Mesendoderm (in vitro differentiated cells): ENCODE measurements at regions not wholly inside any gene's neighbourhood (a gene's known extent, or its start where the extent isn't known, plus 50 kb on each side); places are given as distances from the start of the nearest gene placed in this dataset.

Experiments used
- DNase-seq: peaks from one replicate; pipeline ENCODE4 v3.0.0; 2013
- H2AK5ac ChIP-seq: 2 replicates; pipeline ENCODE4 v1.6.1; 2013; ENCODE audit warnings: low read length, inconsistent platforms
- H2BK120ac ChIP-seq: 2 replicates; pipeline ENCODE4 v1.6.1; 2013; ENCODE audit warnings: low read depth, mild to moderate bottlenecking, low read length, moderate library complexity, mixed read lengths
- H2BK15ac ChIP-seq: replicated peaks from 2 replicates; pipeline ENCODE4 v1.6.1; 2013; ENCODE audit warnings: low read depth, mild to moderate bottlenecking, moderate library complexity
- H2BK5ac ChIP-seq: 2 replicates; pipeline ENCODE4 v1.6.1; 2013; ENCODE audit warnings: low read length, inconsistent platforms
- H3K18ac ChIP-seq: 2 replicates; pipeline ENCODE4 v1.6.1; 2013; ENCODE audit warnings: mild to moderate bottlenecking, low read length, mixed read lengths
- H3K23ac ChIP-seq: one replicate; pipeline ENCODE4 v1.6.1; 2013; ENCODE audit warnings: low read length
- H3K27ac ChIP-seq: 2 replicates; pipeline ENCODE4 v1.5.1; 2013; ENCODE audit warnings: low read depth, mild to moderate bottlenecking, inconsistent platforms, low read length, moderate library complexity
- H3K27me3 ChIP-seq: 2 replicates; pipeline ENCODE4 v1.6.1; 2013; ENCODE audit warnings: low read length, control low read depth, mild to moderate bottlenecking, inconsistent platforms; ENCODE audit not compliant: insufficient read depth, poor library complexity
- H3K36me3 ChIP-seq: 2 replicates; pipeline ENCODE4 v1.6.1; 2013; ENCODE audit warnings: low read length, inconsistent platforms; ENCODE audit not compliant: control insufficient read depth, insufficient read depth
- H3K4ac ChIP-seq: one replicate; pipeline ENCODE4 v1.6.1; 2013; ENCODE audit warnings: low read depth, mild to moderate bottlenecking, low read length, moderate library complexity
- H3K4me1 ChIP-seq: 2 replicates; pipeline ENCODE4 v1.6.1; 2013; ENCODE audit warnings: low read depth, low read length, inconsistent platforms; ENCODE audit not compliant: control insufficient read depth
- H3K4me2 ChIP-seq: 2 replicates; pipeline ENCODE4 v1.6.1; 2013; ENCODE audit warnings: low read length
- H3K4me3 ChIP-seq: 2 replicates; pipeline ENCODE4 v1.5.1; 2013; ENCODE audit warnings: mild to moderate bottlenecking, low read length
- H3K56ac ChIP-seq: one replicate; pipeline ENCODE4 v1.6.1; 2013; ENCODE audit warnings: low read length
- H3K79me1 ChIP-seq: 2 replicates; pipeline ENCODE4 v1.6.1; 2013; ENCODE audit warnings: low read length, inconsistent platforms
- H3K79me2 ChIP-seq: 2 replicates; pipeline ENCODE4 v1.6.1; 2013; ENCODE audit warnings: mild to moderate bottlenecking, low read length; ENCODE audit not compliant: control insufficient read depth, insufficient read depth
- H3K9ac ChIP-seq: 2 replicates; pipeline ENCODE4 v1.6.1; 2013; ENCODE audit warnings: low read length, inconsistent platforms
- H4K5ac ChIP-seq: one replicate; pipeline ENCODE4 v1.6.1; 2013; ENCODE audit warnings: low read length
- H4K8ac ChIP-seq: one replicate; pipeline ENCODE4 v1.6.1; 2013; ENCODE audit warnings: low read depth, mild to moderate bottlenecking, control low read depth, low read length, moderate library complexity
- WGBS: extraction: QIAGEN DNeasy Blood & Tissue Kit; methylation state at CpG from one replicate; pipeline ENCODE4 v1.1.7; 2013; ENCODE audit warnings: low lambda C conversion rate, missing lambda C conversion rate; ENCODE audit not compliant: insufficient coverage; ENCODE audit errors: extremely low coverage; 5-methylcytosine and 5-hydroxymethylcytosine counted together

- Histone ChIP-seq H3K4ac (no peak overlapping the region), H3K27ac (no peak overlapping the region), H2BK120ac (no peak overlapping the region), H3K27me3 (no peaks in the 10 kb centered on the region), H2BK5ac (no peak overlapping the region), H4K8ac (no peak overlapping the region), H3K4me2 (no peak overlapping the region), H3K36me3 (no peaks in the 10 kb centered on the region), H2BK15ac (no peak overlapping the region), H3K9ac (no peak overlapping the region), H3K4me1 (no peaks in the 10 kb centered on the region), H4K5ac (no peak overlapping the region), H3K56ac (no peak overlapping the region), H3K79me2 (no peaks in the 10 kb centered on the region), H3K23ac (no peak overlapping the region), H3K4me3 (no peak overlapping the region), H3K79me1 (no peaks in the 10 kb centered on the region), H2AK5ac (no peak overlapping the region), H3K18ac (no peak overlapping the region)
- DNase-seq, result no peak
- WGBS, result no CpG with 5 or more reads among the region's 7 CpGs
Measured at GRCh38 chr1:234938924-234939323, 189.7 kb downstream of the TOMM20 start.

- Histone ChIP-seq H3K36me3 (no peaks in the 10 kb centered on the region), H2AK5ac (no peak overlapping the region), H3K27me3 (no peaks in the 10 kb centered on the region), H3K27ac (no peak overlapping the region), H4K5ac (no peak overlapping the region), H2BK5ac (no peak overlapping the region), H3K18ac (no peak overlapping the region), H3K56ac (no peak overlapping the region), H3K4me3 (no peak overlapping the region), H3K4me2 (no peak overlapping the region), H2BK120ac (no peak overlapping the region), H3K4ac (no peak overlapping the region), H3K9ac (no peak overlapping the region), H4K8ac (no peak overlapping the region), H3K79me2 (no peaks in the 10 kb centered on the region), H3K23ac (no peak overlapping the region), H3K4me1 (no peaks in the 10 kb centered on the region), H2BK15ac (no peak overlapping the region), H3K79me1 (no peaks in the 10 kb centered on the region)
- no peak for DNase-seq
- no CpG with 5 or more reads among the region's 1 CpG for WGBS
Measured at GRCh38 chr1:234938135-234938534, 190.5 kb downstream of the TOMM20 start.

- no peak overlapping the region for H2BK15ac ChIP-seq
- H3K4ac ChIP-seq, result no peak overlapping the region
- H4K5ac ChIP-seq, result no peak overlapping the region
- H2AK5ac ChIP-seq, result no peak overlapping the region
- H2BK5ac ChIP-seq, result no peak overlapping the region
- H3K9ac ChIP-seq, result no peak overlapping the region
- WGBS, result no CpG with 5 or more reads among the region's 7 CpGs
- no peaks in the 10 kb centered on the region for H3K79me1 ChIP-seq
- H3K4me1 ChIP-seq, result no peaks in the 10 kb centered on the region
- no peaks in the 10 kb centered on the region for H3K79me2 ChIP-seq
- H3K56ac ChIP-seq, result no peak overlapping the region
- no peak overlapping the region for H3K23ac ChIP-seq
- no peak overlapping the region for H3K18ac ChIP-seq
- H3K27ac ChIP-seq, result no peak overlapping the region
- H3K4me2 ChIP-seq, result no peak overlapping the region
- no peaks in the 10 kb centered on the region for H3K27me3 ChIP-seq
- no peak for DNase-seq
- H2BK120ac ChIP-seq, result no peak overlapping the region
- no peak overlapping the region for H3K4me3 ChIP-seq
- H4K8ac ChIP-seq, result no peak overlapping the region
- no peaks in the 10 kb centered on the region for H3K36me3 ChIP-seq
Measured at GRCh38 chr1:234936612-234937389, 191.8 kb downstream of the TOMM20 start.

- Histone ChIP-seq H3K36me3 (no peaks in the 10 kb centered on the region), H3K4me1 (no peaks in the 10 kb centered on the region), H2BK5ac (no peak overlapping the region), H3K4ac (no peak overlapping the region), H2BK15ac (no peak overlapping the region), H3K4me3 (no peak overlapping the region), H3K27ac (no peak overlapping the region), H3K56ac (no peak overlapping the region), H2BK120ac (no peak overlapping the region), H3K23ac (no peak overlapping the region), H4K5ac (no peak overlapping the region), H4K8ac (no peak overlapping the region), H2AK5ac (no peak overlapping the region), H3K79me2 (no peaks in the 10 kb centered on the region), H3K9ac (no peak overlapping the region), H3K4me2 (no peak overlapping the region), H3K18ac (no peak overlapping the region), H3K79me1 (no peaks in the 10 kb centered on the region), H3K27me3 (no peaks in the 10 kb centered on the region)
- no CpG with 5 or more reads among the region's 7 CpGs for WGBS
- no peak for DNase-seq
Measured at GRCh38 chr1:234934611-234935033, 194.0 kb downstream of the TOMM20 start.

GRCh38 chr1:234933475-234933874 lies 195.2 kb downstream of the TOMM20 start:
- H3K23ac ChIP-seq, result no peak overlapping the region
- no peak overlapping the region for H3K27ac ChIP-seq
- no peak overlapping the region for H3K4me3 ChIP-seq
- no CpG with 5 or more reads among the region's 2 CpGs for WGBS
- no peaks in the 10 kb centered on the region for H3K79me1 ChIP-seq
- H4K8ac ChIP-seq, result no peak overlapping the region
- no peak overlapping the region for H2AK5ac ChIP-seq
- H2BK120ac ChIP-seq, result no peak overlapping the region
- H3K79me2 ChIP-seq, result no peaks in the 10 kb centered on the region
- DNase-seq, result no peak
- H3K18ac ChIP-seq, result no peak overlapping the region
- H3K9ac ChIP-seq, result no peak overlapping the region
- H3K27me3 ChIP-seq, result no peaks in the 10 kb centered on the region
- H3K36me3 ChIP-seq, result no peaks in the 10 kb centered on the region
- H4K5ac ChIP-seq, result no peak overlapping the region
- no peaks in the 10 kb centered on the region for H3K4me1 ChIP-seq
- H2BK15ac ChIP-seq, result no peak overlapping the region
- H3K4ac ChIP-seq, result no peak overlapping the region
- H2BK5ac ChIP-seq, result no peak overlapping the region
- no peak overlapping the region for H3K4me2 ChIP-seq
- H3K56ac ChIP-seq, result no peak overlapping the region
